Stromal cell of bone marrow (primary cell): ENCODE measurements at regions not wholly inside any gene's neighbourhood (a gene's known extent, or its start where the extent isn't known, plus 50 kb on each side); places are given as distances from the start of the nearest gene placed in this dataset.

Experiments
- DNase-seq: peaks from one replicate; pipeline ENCODE4 v3.0.0-alpha.2; 2012; ENCODE audit warnings: low read depth

- no peak for DNase-seq
Measured at GRCh38 chr22:48694296-48694883, 1133.3 kb downstream of the BRD1 start.

GRCh38 chr22:48693377-48694135, 1134.1 kb downstream of the BRD1 start:
- DNase-seq, result no peak

GRCh38 chr22:48692734-48693376, 1134.8 kb downstream of the BRD1 start:
- no peak for DNase-seq

- no peak for DNase-seq
Measured at GRCh38 chr22:48691431-48691851, 1136.2 kb downstream of the BRD1 start.

- no peak for DNase-seq
Measured at GRCh38 chr22:48690583-48691317, 1136.9 kb downstream of the BRD1 start.

GRCh38 chr22:48689206-48689605, 1138.5 kb downstream of the BRD1 start:
- DNase-seq, result no peak

GRCh38 chr22:48688366-48688765, 1139.3 kb downstream of the BRD1 start:
- DNase-seq, result no peak

- DNase-seq, result no peak
Measured at GRCh38 chr22:48687606-48688005, 1140.1 kb downstream of the BRD1 start.

GRCh38 chr22:48686694-48687302, 1140.9 kb downstream of the BRD1 start:
- no peak for DNase-seq

- no peak for DNase-seq
Measured at GRCh38 chr22:48685767-48686166, 1141.9 kb downstream of the BRD1 start.

GRCh38 chr22:48683640-48684039, 1144.0 kb downstream of the BRD1 start:
- no peak for DNase-seq

GRCh38 chr22:48682504-48682903, 1145.2 kb downstream of the BRD1 start:
- no peak for DNase-seq

- no peak for DNase-seq
Measured at GRCh38 chr22:48680601-48681000, 1147.1 kb downstream of the BRD1 start.

- DNase-seq, result no peak
Measured at GRCh38 chr22:48679656-48680555, 1147.8 kb downstream of the BRD1 start.

- DNase-seq, result no peak
Measured at GRCh38 chr22:48678171-48679135, 1149.2 kb downstream of the BRD1 start.

- DNase-seq, result no peak
Measured at GRCh38 chr22:48677621-48678020, 1150.1 kb downstream of the BRD1 start.

GRCh38 chr22:48677168-48677520, 1150.5 kb downstream of the BRD1 start:
- no peak for DNase-seq

GRCh38 chr22:48676266-48677167, 1151.2 kb downstream of the BRD1 start:
- DNase-seq, result no peak

- DNase-seq, result no peak
Measured at GRCh38 chr22:48675830-48676145, 1151.9 kb downstream of the BRD1 start.
